ENCODE measurements at regions not wholly inside any gene's neighbourhood (a gene's known extent, or its start where the extent isn't known, plus 50 kb on each side); places are given as distances from the start of the nearest gene placed in this dataset.

- Histone ChIP-seq H2AFZ (ENCODE audit: low read depth, low read length, severe bottlenecking) (no peak overlapping the region), H3K9me2 (replicated peaks; ENCODE audit: insufficient read depth, low read length) (no peaks in the 10 kb centered on the region), H3K79me2 (ENCODE audit: insufficient read depth, low read length) (no peaks in the 10 kb centered on the region), H3K4me3 (ENCODE audit: insufficient read depth, low read length, poor library complexity, severe bottlenecking) (no peak overlapping the region), H3K4me2 (ENCODE audit: low read depth, low read length, poor library complexity, severe bottlenecking) (no peak overlapping the region), H3K9ac (ENCODE audit: low read length) (no peak overlapping the region), H3K36me3 (ENCODE audit: low read length) (no peaks in the 10 kb centered on the region), H3K27me3 (ENCODE audit: low read length) (no peaks in the 10 kb centered on the region), H4K20me1 (ENCODE audit: low read depth, low read length) (no peaks in the 10 kb centered on the region), H3K27ac (ENCODE audit: low read depth, low read length) (no peak overlapping the region), H3K9me3 (ENCODE audit: insufficient read depth, low read length) (no peaks in the 10 kb centered on the region), H3F3A (ENCODE audit: insufficient read depth) (no peaks in the 10 kb centered on the region)
- TF ChIP-seq EZH2phosphoT487 (conservative IDR thresholded peaks at IDR 0.05; ENCODE audit: low read length): no peak
- TF ChIP-seq CTCF (IDR thresholded peaks at IDR 0.05; ENCODE audit: insufficient read depth, low read length, poor library complexity, severe bottlenecking): no peak
Measured at GRCh38 chr1:53380296-53380695, 52.4 kb upstream of the LRP8 start.

GRCh38 chr1:53381790-53382401, 54.0 kb upstream of the LRP8 start:
- H2AFZ ChIP-seq (ENCODE audit: low read depth, low read length, severe bottlenecking): no peak overlapping the region
- TF ChIP-seq EZH2phosphoT487 (conservative IDR thresholded peaks at IDR 0.05; ENCODE audit: low read length) (no peak), CTCF (IDR thresholded peaks at IDR 0.05; ENCODE audit: insufficient read depth, low read length, poor library complexity, severe bottlenecking) (no peak)
- no peaks in the 10 kb centered on the region for H3K9me3 ChIP-seq (ENCODE audit: insufficient read depth, low read length)
- no peaks in the 10 kb centered on the region for H3K9me2 ChIP-seq (replicated peaks; ENCODE audit: insufficient read depth, low read length)
- H3K27me3 ChIP-seq (ENCODE audit: low read length): no peaks in the 10 kb centered on the region
- no peak overlapping the region for H3K4me3 ChIP-seq (ENCODE audit: insufficient read depth, low read length, poor library complexity, severe bottlenecking)
- H3F3A ChIP-seq (ENCODE audit: insufficient read depth): no peaks in the 10 kb centered on the region
- H3K4me2 ChIP-seq (ENCODE audit: low read depth, low read length, poor library complexity, severe bottlenecking): no peak overlapping the region
- no peaks in the 10 kb centered on the region for H3K36me3 ChIP-seq (ENCODE audit: low read length)
- no peaks in the 10 kb centered on the region for H4K20me1 ChIP-seq (ENCODE audit: low read depth, low read length)
- no peak overlapping the region for H3K9ac ChIP-seq (ENCODE audit: low read length)
- no peaks in the 10 kb centered on the region for H3K79me2 ChIP-seq (ENCODE audit: insufficient read depth, low read length)
- H3K27ac ChIP-seq (ENCODE audit: low read depth, low read length): no peak overlapping the region

- Histone ChIP-seq H3K79me2 (ENCODE audit: insufficient read depth, low read length) (no peaks in the 10 kb centered on the region), H3K9me3 (ENCODE audit: insufficient read depth, low read length) (no peaks in the 10 kb centered on the region), H4K20me1 (ENCODE audit: low read depth, low read length) (no peaks in the 10 kb centered on the region), H3K9me2 (replicated peaks; ENCODE audit: insufficient read depth, low read length) (no peaks in the 10 kb centered on the region), H2AFZ (ENCODE audit: low read depth, low read length, severe bottlenecking) (no peak overlapping the region), H3K4me3 (ENCODE audit: insufficient read depth, low read length, poor library complexity, severe bottlenecking) (no peak overlapping the region), H3K9ac (ENCODE audit: low read length) (no peak overlapping the region), H3K4me2 (ENCODE audit: low read depth, low read length, poor library complexity, severe bottlenecking) (no peak overlapping the region), H3K27me3 (ENCODE audit: low read length) (no peaks in the 10 kb centered on the region), H3K36me3 (ENCODE audit: low read length) (no peaks in the 10 kb centered on the region), H3K27ac (ENCODE audit: low read depth, low read length) (no peak overlapping the region), H3F3A (ENCODE audit: insufficient read depth) (no peaks in the 10 kb centered on the region)
- TF ChIP-seq EZH2phosphoT487 (conservative IDR thresholded peaks at IDR 0.05; ENCODE audit: low read length) (no peak), CTCF (IDR thresholded peaks at IDR 0.05; ENCODE audit: insufficient read depth, low read length, poor library complexity, severe bottlenecking) (no peak)
Measured at GRCh38 chr1:53383136-53383870, 55.4 kb upstream of the LRP8 start.
